Subcutaneous abdominal adipose tissue (tissue), 5 donors: ENCODE measurements at regions not wholly inside any gene's neighbourhood (a gene's known extent, or its start where the extent isn't known, plus 50 kb on each side); places are given as distances from the start of the nearest gene placed in this dataset.

ENCODE experiments used
- H3K27ac ChIP-seq: one replicate; pipeline ENCODE4 v1.7.0; 2013; ENCODE audit warnings: low read depth, mild to moderate bottlenecking, inconsistent platforms, low read length, moderate library complexity
- H3K27me3 ChIP-seq, 5 donors: one replicate each; pipeline ENCODE4 v1.7.0; 2013; ENCODE audit warnings: low read length in 5 of 5, inconsistent platforms in 1 of 5; ENCODE audit not compliant: control insufficient read depth in 5 of 5, insufficient read depth in 4 of 5
- H3K36me3 ChIP-seq, 5 donors: one replicate each; pipeline ENCODE4 v1.7.0; 2013; ENCODE audit warnings: low read length in 5 of 5; ENCODE audit not compliant: control insufficient read depth in 5 of 5, insufficient read depth in 5 of 5
- H3K4me1 ChIP-seq, 5 donors: one replicate each; pipeline ENCODE4 v1.7.0; 2013; ENCODE audit warnings: low read length in 5 of 5, mild to moderate bottlenecking in 3 of 5, moderate library complexity in 1 of 5; ENCODE audit not compliant: control insufficient read depth in 5 of 5, insufficient read depth in 5 of 5
- H3K4me3 ChIP-seq, 5 donors: one replicate each; pipeline ENCODE4 v1.7.0; 2013; ENCODE audit warnings: low read length in 5 of 5, low read depth in 1 of 5
- H3K9ac ChIP-seq, 5 donors: one replicate each; pipeline ENCODE4 v1.7.0; 2013; ENCODE audit warnings: low read length in 5 of 5, mild to moderate bottlenecking in 4 of 5, moderate library complexity in 3 of 5
- H3K9me3 ChIP-seq, 5 donors: one replicate each; pipeline ENCODE4 v1.7.0; 2013; ENCODE audit warnings: low read length in 5 of 5; ENCODE audit not compliant: control insufficient read depth in 5 of 5
- donor health status: healthy.
- donor health status: healthy.
- donor health status: healthy.
- donor health status: healthy.
- donor health status: healthy.

GRCh38 chr5:1974081-1974480, 91.4 kb upstream of the IRX4 start:
- Histone ChIP-seq H3K9me3 (no peaks in the 10 kb centered on the region), H3K36me3 (no peaks in the 10 kb centered on the region), H3K4me3 (no peak overlapping the region), H3K27ac (no peak overlapping the region), H3K4me1 (no peaks in the 10 kb centered on the region), H3K27me3 (peaks cover 0 to 6% (median 0%) of the 10 kb centered on the region in 5 donors), H3K9ac (no peak overlapping the region)

DNA sequence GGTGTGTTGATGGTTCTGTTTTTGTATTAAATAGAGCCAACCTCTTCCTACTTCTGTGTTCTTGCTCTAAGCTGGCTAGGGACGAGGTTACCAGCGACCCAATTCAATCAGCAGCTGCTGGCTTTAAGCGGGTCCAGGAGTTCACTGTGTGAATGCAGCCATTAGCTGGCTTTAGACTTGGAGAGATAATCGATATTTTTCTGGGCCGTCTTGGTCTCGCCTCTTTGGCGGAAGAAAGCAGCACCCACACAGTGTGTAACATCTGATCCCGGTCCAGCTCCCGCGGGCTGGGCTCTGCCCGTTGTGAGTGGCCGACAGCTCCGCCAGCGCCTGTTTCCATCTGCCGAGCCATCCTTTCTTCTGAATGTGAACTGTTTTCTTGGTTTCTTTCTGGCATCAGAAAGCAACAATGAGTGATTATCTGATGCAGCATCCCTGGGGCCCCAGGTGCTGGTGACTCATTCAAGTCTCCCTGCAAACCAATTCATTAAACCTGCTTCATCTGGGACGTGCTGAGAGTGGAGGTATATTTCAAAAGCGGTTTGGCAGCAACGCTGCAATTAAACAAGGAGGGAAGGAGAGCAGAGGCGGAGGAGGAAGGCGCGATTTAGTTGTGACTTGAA, 90.8 kb upstream of the IRX4 start:
- no peak overlapping the region for H3K9ac ChIP-seq
- no peaks in the 10 kb centered on the region for H3K36me3 ChIP-seq
- H3K4me1 ChIP-seq = no peaks in the 10 kb centered on the region
- H3K27me3 ChIP-seq = peaks cover 0 to 6% (median 0%) of the 10 kb centered on the region in 5 donors
- H3K27ac ChIP-seq = no peak overlapping the region
- no peaks in the 10 kb centered on the region for H3K9me3 ChIP-seq
- H3K4me3 ChIP-seq = no peak overlapping the region

DNA sequence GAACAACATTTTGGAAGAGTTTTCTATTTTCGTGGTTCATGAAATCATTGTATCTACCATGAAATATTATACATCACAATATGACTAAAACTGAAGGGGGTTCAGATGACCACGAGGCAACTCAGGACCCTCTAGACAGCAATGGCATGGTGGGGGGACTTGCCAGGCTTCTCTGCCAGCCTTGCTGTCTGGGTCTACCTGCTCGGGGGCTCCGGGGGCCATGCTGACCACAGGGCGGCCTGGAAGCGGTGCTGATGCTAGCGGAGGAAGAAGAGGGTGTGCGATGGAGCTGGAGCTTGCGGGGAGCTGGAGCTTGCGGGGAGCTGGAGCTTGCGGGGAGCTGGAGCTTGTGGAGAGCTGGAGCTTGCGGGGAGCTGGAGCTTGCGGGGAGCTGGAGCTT, 89.2 kb upstream of the IRX4 start:
- Histone ChIP-seq H3K4me3 (no peak overlapping the region), H3K27me3 (peaks cover 0 to 6% (median 0%) of the 10 kb centered on the region in 5 donors), H3K9me3 (no peaks in the 10 kb centered on the region), H3K4me1 (no peaks in the 10 kb centered on the region), H3K36me3 (no peaks in the 10 kb centered on the region), H3K9ac (no peak overlapping the region), H3K27ac (no peak overlapping the region)

GRCh38 chr5:1967736-1968135, 85.0 kb upstream of the IRX4 start:
- Histone ChIP-seq H3K4me3 (no peak overlapping the region), H3K27ac (no peak overlapping the region), H3K36me3 (no peaks in the 10 kb centered on the region), H3K9ac (no peak overlapping the region), H3K27me3 (peaks cover 0 to 9% (median 0%) of the 10 kb centered on the region in 5 donors), H3K9me3 (no peaks in the 10 kb centered on the region), H3K4me1 (no peaks in the 10 kb centered on the region)

GRCh38 chr5:1966461-1966860, 83.7 kb upstream of the IRX4 start:
- Histone ChIP-seq H3K4me1 (no peaks in the 10 kb centered on the region), H3K4me3 (no peak overlapping the region), H3K9ac (no peak overlapping the region), H3K27me3 (peaks cover 0 to 9% (median 0%) of the 10 kb centered on the region in 5 donors), H3K27ac (no peak overlapping the region), H3K36me3 (no peaks in the 10 kb centered on the region), H3K9me3 (no peaks in the 10 kb centered on the region)

- no peak overlapping the region for H3K27ac ChIP-seq
- H3K4me1 ChIP-seq = no peaks in the 10 kb centered on the region
- no peak overlapping the region for H3K9ac ChIP-seq
- no peak overlapping the region for H3K4me3 ChIP-seq
- H3K9me3 ChIP-seq = no peaks in the 10 kb centered on the region
- H3K27me3 ChIP-seq = peaks cover 0 to 9% (median 0%) of the 10 kb centered on the region in 5 donors
- H3K36me3 ChIP-seq = peaks cover 0 to 2% (median 0%) of the 10 kb centered on the region in 5 donors
These were observed 83.2 kb upstream of the IRX4 start for GRCh38 chr5:1965925-1966324.

DNA sequence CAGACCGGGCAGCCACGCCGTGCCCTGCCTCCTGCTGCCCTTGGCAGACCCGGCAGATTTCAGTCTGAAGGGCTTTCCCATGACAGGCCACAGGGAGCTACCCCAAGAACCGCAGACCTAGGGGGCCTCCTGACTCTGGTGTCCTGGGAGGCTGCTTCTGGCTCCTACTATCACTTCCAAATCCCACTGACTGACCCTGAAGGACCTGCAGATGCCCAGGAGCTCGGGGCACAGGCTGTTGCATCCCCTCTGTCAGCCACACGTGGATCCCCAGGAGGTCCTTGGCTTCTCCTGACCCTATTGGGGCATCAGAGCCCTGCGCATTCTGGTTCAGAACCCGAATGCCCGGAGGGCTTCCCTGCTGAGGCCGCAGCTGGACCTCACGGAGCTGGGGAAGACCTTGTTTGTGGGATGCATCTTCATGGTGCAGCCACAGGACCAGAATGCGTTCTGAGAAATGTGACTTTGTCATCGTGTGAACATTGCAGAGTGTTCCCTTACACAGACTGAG, 81.3 kb upstream of the IRX4 start:
- Histone ChIP-seq H3K36me3 (peaks cover 0 to 8% (median 0%) of the 10 kb centered on the region in 5 donors), H3K27ac (no peak overlapping the region), H3K9me3 (no peaks in the 10 kb centered on the region), H3K9ac (no peak overlapping the region), H3K27me3 (peaks cover 0 to 9% (median 0%) of the 10 kb centered on the region in 5 donors), H3K4me3 (no peak overlapping the region), H3K4me1 (no peaks in the 10 kb centered on the region)

DNA sequence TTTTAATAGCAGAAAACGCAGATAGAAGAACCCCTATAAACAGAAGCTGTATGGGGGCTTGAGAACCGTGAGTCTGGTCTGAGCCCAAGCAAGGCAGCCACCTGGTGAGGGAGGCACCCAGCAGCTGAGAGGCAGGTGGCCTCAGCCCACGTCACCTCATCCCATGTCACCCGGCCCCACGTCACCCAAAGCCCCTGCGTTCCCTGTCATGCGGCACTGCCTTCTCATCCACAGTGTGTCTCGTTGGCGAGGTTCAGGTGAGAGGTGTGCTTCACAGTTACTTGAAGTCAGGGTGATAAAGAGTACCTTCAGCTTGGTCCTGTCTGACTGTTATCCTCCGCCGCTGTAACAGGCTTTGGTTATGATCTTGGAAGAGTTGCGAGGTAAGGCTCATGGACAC, 80.6 kb upstream of the IRX4 start:
- H3K27me3 ChIP-seq = peaks cover 0 to 9% (median 0%) of the 10 kb centered on the region in 5 donors
- no peak overlapping the region for H3K27ac ChIP-seq
- no peaks in the 10 kb centered on the region for H3K9me3 ChIP-seq
- no peak overlapping the region for H3K4me3 ChIP-seq
- H3K9ac ChIP-seq = no peak overlapping the region
- peaks cover 0 to 8% (median 0%) of the 10 kb centered on the region in 5 donors for H3K36me3 ChIP-seq
- no peaks in the 10 kb centered on the region for H3K4me1 ChIP-seq

- Histone ChIP-seq H3K9ac (no peak overlapping the region), H3K36me3 (peaks cover 0 to 8% (median 0%) of the 10 kb centered on the region in 5 donors), H3K4me1 (no peaks in the 10 kb centered on the region), H3K4me3 (no peak overlapping the region), H3K27me3 (peaks cover 0 to 8% (median 0%) of the 10 kb centered on the region in 5 donors), H3K9me3 (no peaks in the 10 kb centered on the region), H3K27ac (no peak overlapping the region)
These were observed 80.1 kb upstream of the IRX4 start for GRCh38 chr5:1962619-1963355.

- H3K36me3 ChIP-seq = peaks cover 0 to 8% (median 0%) of the 10 kb centered on the region in 5 donors
- H3K27me3 ChIP-seq = peaks cover 0 to 6% (median 0%) of the 10 kb centered on the region in 5 donors
- no peaks in the 10 kb centered on the region for H3K9me3 ChIP-seq
- no peak overlapping the region for H3K27ac ChIP-seq
- no peak overlapping the region for H3K9ac ChIP-seq
- H3K4me1 ChIP-seq = no peaks in the 10 kb centered on the region
- H3K4me3 ChIP-seq = no peak overlapping the region
These were observed 79.3 kb upstream of the IRX4 start for GRCh38 chr5:1961952-1962595.
